HepG2 (cell line): ENCODE measurements at regions not wholly inside any gene's neighbourhood (a gene's known extent, or its start where the extent isn't known, plus 50 kb on each side); places are given as distances from the start of the nearest gene placed in this dataset.

Experiments
- CCAR2 ChIP-seq: fragments of 200-400 bp; formaldehyde crosslinking; optimal IDR thresholded peaks from 2 replicates; pipeline ENCODE3; 2018; ENCODE audit warnings: low read depth, mild to moderate bottlenecking, low read length, moderate library complexity
- CREB1 ChIP-seq, 2 experiments: fragments of 450-650 bp in 1 of 2; IDR thresholded peaks; 2 replicates each; pipeline ENCODE4 v1.6.1; 2016 to 2017; ENCODE audit warnings: control low read depth in 1 of 2, mild to moderate bottlenecking in 1 of 2, missing compliant biosample characterization in 1 of 2, missing genetic modification characterization in 1 of 2
- ESRRA ChIP-seq: sonication (generic); formaldehyde crosslinking; IDR thresholded peaks from 2 replicates; pipeline ENCODE4 v1.5.1; 2020; ENCODE audit warnings: mild to moderate bottlenecking, low read depth, missing genetic modification reagents
- FOXK1 ChIP-seq: sonication (generic); formaldehyde crosslinking; IDR thresholded peaks from 2 replicates; pipeline ENCODE4 v1.4.0; 2020; ENCODE audit warnings: low read depth, missing genetic modification reagents, borderline replicate concordance
- JUNB ChIP-seq: sonication (generic); formaldehyde crosslinking; IDR thresholded peaks from 2 replicates; pipeline ENCODE4 v1.8.0; 2022; ENCODE audit warnings: missing genetic modification reagents, mild to moderate bottlenecking, borderline replicate concordance
- TF ChIP-seq, protein P1 (sequence below): sonication (generic); formaldehyde crosslinking; IDR thresholded peaks from 2 replicates; pipeline ENCODE4 v1.4.0; 2020; ENCODE audit warnings: missing genetic modification reagents, low read depth, mild to moderate bottlenecking, borderline replicate concordance

GRCh38 chr2:224114428-224114827 is 75.3 kb upstream of the SERPINE2 start:
- TF ChIP-seq CREB1 (IDR thresholded peaks at IDR 0.05) (no peak), CREB1 (CRISPR knock-in tag; IDR thresholded peaks at IDR 0.05) (no peak), CCAR2 (no peak), JUNB (no peak), ESRRA (CRISPR knock-in tag) (no peak), FOXK1 (CRISPR knock-in tag) (no peak)
- TF ChIP-seq, protein P1, sequence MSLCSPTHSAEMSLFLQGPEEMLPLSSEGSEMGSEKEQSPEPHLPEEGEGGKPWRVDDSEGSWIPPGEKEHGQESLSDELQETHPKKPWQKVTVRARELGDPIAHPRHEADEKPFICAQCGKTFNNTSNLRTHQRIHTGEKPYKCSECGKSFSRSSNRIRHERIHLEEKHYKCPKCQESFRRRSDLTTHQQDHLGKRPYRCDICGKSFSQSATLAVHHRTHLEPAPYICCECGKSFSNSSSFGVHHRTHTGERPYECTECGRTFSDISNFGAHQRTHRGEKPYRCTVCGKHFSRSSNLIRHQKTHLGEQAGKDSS, result no peak
